H1 (cell line): ENCODE measurements at regions not wholly inside any gene's neighbourhood (a gene's known extent, or its start where the extent isn't known, plus 50 kb on each side); places are given as distances from the start of the nearest gene placed in this dataset.

ENCODE experiments used
- CTCF ChIA-PET: fragments of 300-600 bp; sonication (Branson Sonifier 250); formaldehyde crosslinking; loops from one replicate; lab custom pipeline; 2021; ENCODE audit not compliant: partially characterized antibody; lab: Charles Lee
- POLR2A ChIA-PET: fragments of 300-600 bp; sonication (Branson Sonifier 250); formaldehyde crosslinking; loops from one replicate; lab custom pipeline; 2021; ENCODE audit warnings: inconsistent platforms; ENCODE audit not compliant: partially characterized antibody; lab: Charles Lee
- DNase-seq, 2 experiments: peaks; one replicate each; pipeline versions ENCODE4 v3.0.0 to v3.0.0-alpha.2; 2010 to 2022; ENCODE audit warnings: low spot score in 2 of 2, low read depth in 1 of 2, mixed read lengths in 1 of 2
- FAIRE-seq: peaks from 2 replicates; lab custom pipeline; 2011; peaks lifted over from hg19 to GRCh38; lab: Jason Lieb, UNC
- H2AFZ ChIP-seq: 2 replicates; pipeline ENCODE4 v1.8.1; 2012; ENCODE audit warnings: low read length, inconsistent platforms
- H2AK5ac ChIP-seq: 2 replicates; pipeline ENCODE4 v1.6.1; 2013; ENCODE audit warnings: low read depth, low read length
- H2BK120ac ChIP-seq: replicated peaks from 2 replicates; pipeline ENCODE3; 2013; ENCODE audit warnings: low read depth, low read length, inconsistent platforms
- H2BK12ac ChIP-seq: 2 replicates; pipeline ENCODE4 v1.6.1; 2013; ENCODE audit warnings: low read depth, low read length
- H2BK15ac ChIP-seq: 2 replicates; pipeline ENCODE4 v1.6.1; 2013; ENCODE audit warnings: low read length
- H2BK20ac ChIP-seq: 2 replicates; pipeline ENCODE4 v1.6.1; 2013; ENCODE audit warnings: low read length
- H2BK5ac ChIP-seq: 2 replicates; pipeline ENCODE4 v1.6.1; 2013; ENCODE audit warnings: low read depth, low read length
- H3K14ac ChIP-seq: 2 replicates; pipeline ENCODE4 v1.6.1; 2013; ENCODE audit warnings: inconsistent platforms; ENCODE audit not compliant: insufficient read length
- H3K18ac ChIP-seq: 2 replicates; pipeline ENCODE4 v1.6.1; 2013; ENCODE audit warnings: low read length; ENCODE audit errors: extremely low read depth
- H3K23ac ChIP-seq: 2 replicates; pipeline ENCODE4 v1.6.1; 2013; ENCODE audit warnings: inconsistent platforms; ENCODE audit not compliant: insufficient read length
- H3K23me2 ChIP-seq: 2 replicates; pipeline ENCODE4 v1.6.1; 2013; ENCODE audit warnings: low read depth, low read length
- H3K27ac ChIP-seq: 2 replicates; pipeline ENCODE4 v1.6.1; 2011; ENCODE audit warnings: low read depth, low read length, inconsistent platforms
- H3K27me3 ChIP-seq, 4 experiments: replicated peaks in 1 of 4; 1 replicate in 1 of 4; 2 replicates in 3 of 4; pipeline versions ENCODE4 v1.6.1 to v1.8.1; 2011 to 2013; ENCODE audit warnings: low read length in 3 of 4, mild to moderate bottlenecking in 3 of 4, inconsistent platforms in 2 of 4, mixed read lengths in 2 of 4, moderate library complexity in 1 of 4; ENCODE audit not compliant: control insufficient read depth in 3 of 4, insufficient read depth in 3 of 4; ENCODE audit errors: extremely low read depth in 1 of 4
- H3K36me3 ChIP-seq, 4 experiments: 2 replicates each; pipeline versions ENCODE4 v1.6.1 to v1.8.1; 2011 to 2013; ENCODE audit warnings: mild to moderate bottlenecking in 4 of 4, low read length in 3 of 4, moderate library complexity in 2 of 4, control low read depth in 1 of 4, inconsistent platforms in 1 of 4; ENCODE audit not compliant: insufficient read depth in 4 of 4, control insufficient read depth in 2 of 4
- H3K4ac ChIP-seq: replicated peaks from 2 replicates; pipeline ENCODE3; 2013; ENCODE audit warnings: low read length, low read depth, mixed read lengths, inconsistent platforms; ENCODE audit not compliant: insufficient read length
- H3K4me1 ChIP-seq, 4 experiments: replicated peaks in 1 of 4; 1 replicate in 1 of 4; 2 replicates in 3 of 4; pipeline versions ENCODE4 v1.6.1 to v1.8.1; 2011 to 2013; ENCODE audit warnings: low read length in 3 of 4, inconsistent platforms in 2 of 4, mixed read lengths in 1 of 4; ENCODE audit not compliant: insufficient read depth in 4 of 4, control insufficient read depth in 3 of 4
- H3K4me2 ChIP-seq, 2 experiments: 2 replicates each; pipeline versions ENCODE4 v1.6.1 to v1.8.1; 2011 to 2013; ENCODE audit warnings: low read depth in 2 of 2, low read length in 2 of 2, control low read depth in 1 of 2, inconsistent platforms in 1 of 2, mild to moderate bottlenecking in 1 of 2; ENCODE audit not compliant: insufficient read depth in 1 of 2
- H3K4me3 ChIP-seq, 4 experiments: fragments of 200-600, 300-600 bp in 1 of 4; sonication (generic), shearing (Covaris generic), sonication (Bioruptor Twin) in 1 of 4; 2 replicates each; pipeline versions ENCODE4 v1.5.1 to v1.8.1; 2011 to 2016; ENCODE audit warnings: low read length in 4 of 4, low read depth in 3 of 4, control low read depth in 2 of 4, inconsistent platforms in 2 of 4, mild to moderate bottlenecking in 2 of 4, mixed read lengths in 1 of 4, moderate library complexity in 1 of 4; ENCODE audit not compliant: insufficient read depth in 2 of 4; ENCODE audit errors: extremely low read depth in 1 of 4
- H3K56ac ChIP-seq: replicated peaks from 2 replicates; pipeline ENCODE3; 2013; ENCODE audit warnings: low read depth, mild to moderate bottlenecking, mixed read lengths, low read length, inconsistent platforms; ENCODE audit not compliant: insufficient read length
- H3K79me1 ChIP-seq: 2 replicates; pipeline ENCODE4 v1.6.1; 2013; ENCODE audit warnings: low read depth, low read length, control low read depth
- H3K79me2 ChIP-seq, 2 experiments: 2 replicates each; pipeline versions ENCODE4 v1.6.1 to v1.8.1; 2012 to 2013; ENCODE audit warnings: low read length in 2 of 2, mild to moderate bottlenecking in 2 of 2, inconsistent platforms in 1 of 2; ENCODE audit not compliant: insufficient read depth in 2 of 2, control insufficient read depth in 1 of 2
- H3K9ac ChIP-seq, 4 experiments: replicated peaks in 1 of 4; 1 replicate in 1 of 4; 2 replicates in 3 of 4; pipeline versions ENCODE4 v1.6.1 to v1.8.1; 2011 to 2013; ENCODE audit warnings: low read depth in 3 of 4, low read length in 3 of 4, control low read depth in 2 of 4, mild to moderate bottlenecking in 2 of 4, moderate library complexity in 2 of 4, inconsistent platforms in 1 of 4; ENCODE audit errors: extremely low read depth in 1 of 4
- H3K9me3 ChIP-seq, 2 experiments: 2 replicates each; pipeline versions ENCODE4 v1.6.1 to v1.8.1; 2012 to 2013; ENCODE audit warnings: mild to moderate bottlenecking in 2 of 2, moderate library complexity in 2 of 2, control low read depth in 1 of 2, inconsistent platforms in 1 of 2, low read depth in 1 of 2, low read length in 1 of 2, mixed read lengths in 1 of 2; ENCODE audit not compliant: insufficient read depth in 2 of 2
- H4K20me1 ChIP-seq, 2 experiments: replicated peaks in 1 of 2; 2 replicates each; pipeline versions ENCODE3 to v1.8.1; 2011 to 2013; ENCODE audit warnings: inconsistent platforms in 2 of 2, low read length in 2 of 2, mild to moderate bottlenecking in 1 of 2; ENCODE audit not compliant: insufficient read depth in 2 of 2, control insufficient read depth in 1 of 2
- H4K5ac ChIP-seq: 2 replicates; pipeline ENCODE4 v1.6.1; 2013; ENCODE audit warnings: low read length, low read depth, mixed read lengths, inconsistent platforms; ENCODE audit not compliant: insufficient read length
- H4K8ac ChIP-seq: 2 replicates; pipeline ENCODE4 v1.8.0; 2013; ENCODE audit warnings: mild to moderate bottlenecking, moderate library complexity, low read length, inconsistent platforms; ENCODE audit not compliant: insufficient read depth; ENCODE audit errors: extremely low read depth
- H4K91ac ChIP-seq: replicated peaks from 2 replicates; pipeline ENCODE3; 2013; ENCODE audit warnings: low read length, mixed read lengths, inconsistent platforms; ENCODE audit not compliant: insufficient read length
- ASH2L ChIP-seq: fragments of 200-600, 300-600 bp; sonication (generic); IDR thresholded peaks from one replicate; pipeline ENCODE4 v1.7.1; 2017; ENCODE audit warnings: low read length
- BACH1 ChIP-seq: IDR thresholded peaks from 2 replicates; pipeline ENCODE4 v1.6.1; 2012; ENCODE audit warnings: low read length, improper control_type of control experiment
- CREB1 ChIP-seq: IDR thresholded peaks from 2 replicates; pipeline ENCODE4 v1.6.1; 2012; ENCODE audit warnings: inconsistent platforms
- CTCF ChIP-seq, 3 experiments: IDR thresholded peaks; 1 replicate in 2 of 3; 2 replicates in 1 of 3; pipeline versions ENCODE4 v1.5.1 to v1.6.1; 2011; ENCODE audit warnings: low read length in 3 of 3, mild to moderate bottlenecking in 3 of 3, inconsistent platforms in 2 of 3, low read depth in 1 of 3, moderate library complexity in 1 of 3; ENCODE audit not compliant: insufficient read depth in 1 of 3; ENCODE audit errors: control extremely low read depth in 1 of 3
- KDM1A ChIP-seq: fragments of 200-600, 300-600 bp; sonication (generic); IDR thresholded peaks from 2 replicates; pipeline ENCODE4 v1.7.1; 2016; ENCODE audit warnings: mild to moderate bottlenecking, low read length, borderline replicate concordance
- KDM4A ChIP-seq: IDR thresholded peaks from one replicate; pipeline ENCODE4 v1.7.1; 2012; ENCODE audit warnings: low read depth, mild to moderate bottlenecking, moderate library complexity, low read length, inconsistent platforms; ENCODE audit not compliant: severe bottlenecking
- NRF1 ChIP-seq: IDR thresholded peaks from 2 replicates; pipeline ENCODE4 v1.6.1; 2011; ENCODE audit warnings: mild to moderate bottlenecking, low read depth, low read length, improper control_type of control experiment
- SIX5 ChIP-seq: IDR thresholded peaks from 2 replicates; pipeline ENCODE4 v1.6.1; 2011; ENCODE audit warnings: mild to moderate bottlenecking, low read depth, low read length
- SRF ChIP-seq: IDR thresholded peaks from 2 replicates; pipeline ENCODE4 v1.6.1; 2011; ENCODE audit warnings: mild to moderate bottlenecking, low read depth, low read length, moderate library complexity
- TAF1 ChIP-seq: IDR thresholded peaks from 2 replicates; pipeline ENCODE4 v1.6.1; 2011; ENCODE audit warnings: mild to moderate bottlenecking, low read depth, low read length
- USF2 ChIP-seq: IDR thresholded peaks from 2 replicates; pipeline ENCODE4 v1.6.1; 2011; ENCODE audit warnings: low read length, improper control_type of control experiment
- WGBS, 2 experiments: shearing (Covaris generic) in 1 of 2; methylation state at CpG; one replicate each; pipeline versions ENCODE4 v1.1.6 to v1.1.7; 2013 to 2015; ENCODE audit warnings: low lambda C conversion rate in 2 of 2, mixed read lengths in 2 of 2, inconsistent platforms in 1 of 2, low coverage in 1 of 2, missing lambda C conversion rate in 1 of 2; ENCODE audit not compliant: insufficient replicate concordance in 2 of 2, insufficient coverage in 1 of 2, insufficient read length in 1 of 2; ENCODE audit errors: extremely low coverage in 1 of 2, missing lambda C conversion rate in 1 of 2; 5-methylcytosine and 5-hydroxymethylcytosine counted together

DNA sequence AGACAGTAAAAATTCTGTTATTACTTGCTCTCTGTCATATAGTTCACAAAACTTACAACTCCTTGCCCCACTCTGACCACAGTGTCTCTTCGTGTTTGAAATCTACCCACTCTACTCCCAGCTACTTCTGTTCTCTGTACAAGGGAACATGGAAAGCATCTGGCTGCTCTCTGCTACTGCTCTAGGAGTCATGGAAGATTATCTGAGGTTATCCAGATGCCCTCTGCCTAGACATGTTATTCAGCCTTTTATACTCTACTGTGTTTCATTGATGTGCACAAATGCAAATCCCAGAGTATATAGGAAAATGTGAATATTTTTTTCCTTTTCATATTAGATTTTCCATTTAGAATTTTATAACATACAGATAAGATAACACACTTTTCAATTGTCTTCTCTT, 1525.6 kb downstream of the MAT2B start:
- POLR2A ChIA-PET: no interaction called here
- H3K56ac ChIP-seq: no peak overlapping the region
- H3K79me1 ChIP-seq: no peaks in the 10 kb centered on the region

More for the DNA sequence above, 1525.6 kb downstream of the MAT2B start:
- Histone ChIP-seq H3K18ac (no peak overlapping the region), H3K4me3 (no peak overlapping the region), H4K8ac (no peak overlapping the region), H3K9ac (no peak overlapping the region), H2BK5ac (no peak overlapping the region), H3K27me3 (no peaks in the 10 kb centered on the region), H3K14ac (no peak overlapping the region), H4K5ac (no peak overlapping the region), H4K20me1 (no peaks in the 10 kb centered on the region), H3K23me2 (no peaks in the 10 kb centered on the region), H3K9me3 (no peaks in the 10 kb centered on the region; a peak in 1 of 4 replicates), H2AK5ac (no peak overlapping the region), H2BK12ac (no peak overlapping the region), H2BK15ac (no peak overlapping the region), H3K4me2 (no peak overlapping the region), H3K4ac (no peak overlapping the region), H2BK120ac (no peak overlapping the region), H3K27ac (no peak overlapping the region), H2BK20ac (no peak overlapping the region), H3K23ac (no peak overlapping the region), H3K36me3 (no peaks in the 10 kb centered on the region), H4K91ac (no peak overlapping the region), H3K79me2 (no peaks in the 10 kb centered on the region), H3K4me1 (no peaks in the 10 kb centered on the region), H2AFZ (no peak overlapping the region)
- CTCF ChIA-PET: interaction anchor here (0.5 to 1.8 kb wide), 2 partner anchors 14 to 77 kb away, joined by 4 to 5 read pairs; no protein-coding TSS in a partner anchor
- DNase-seq (no peak), FAIRE-seq (no peak)
- TF ChIP-seq NRF1: no peak
- no peak for TF ChIP-seq CTCF (IDR thresholded peaks at IDR 0.05; ENCODE audit: control extremely low read depth in 1 of 3, insufficient read depth in 1 of 3, low read depth in 1 of 3, low read length in 3 of 3)
- TF ChIP-seq KDM1A: no peak
- TF ChIP-seq KDM4A: no peak
- TF ChIP-seq TAF1: no peak
- no peak for TF ChIP-seq BACH1
- no peak for TF ChIP-seq SRF
- no peak for TF ChIP-seq USF2
- TF ChIP-seq CREB1: no peak
- TF ChIP-seq ASH2L: no peak
- TF ChIP-seq SIX5: no peak
- WGBS, 2 experiments: 94% methylated on average over 1 of the region's 1 CpG; no CpG with 5 or more reads in 1 of the 2 experiments
